ENCODE measurements at regions not wholly inside any gene's neighbourhood (a gene's known extent, or its start where the extent isn't known, plus 50 kb on each side); places are given as distances from the start of the nearest gene placed in this dataset.
A peak's percentile ranks its signal among the peaks of the same experiment; 100 is the strongest.

- 90 to 96% (median 95%) methylated on average over 21 to 28 of the region's 28 CpGs for WGBS, 5 donors
- H3K27me3 ChIP-seq: no peaks in the 10 kb centered on the region
- H3K27ac ChIP-seq: no peak overlapping the region
- no peak for DNase-seq
- H3K36me3 ChIP-seq: peaks cover 0 to 78% (median 46%) of the 10 kb centered on the region in 4 donors
- no peak for TF ChIP-seq EP300 (IDR thresholded peaks at IDR 0.05)
- TF ChIP-seq, protein P1, sequence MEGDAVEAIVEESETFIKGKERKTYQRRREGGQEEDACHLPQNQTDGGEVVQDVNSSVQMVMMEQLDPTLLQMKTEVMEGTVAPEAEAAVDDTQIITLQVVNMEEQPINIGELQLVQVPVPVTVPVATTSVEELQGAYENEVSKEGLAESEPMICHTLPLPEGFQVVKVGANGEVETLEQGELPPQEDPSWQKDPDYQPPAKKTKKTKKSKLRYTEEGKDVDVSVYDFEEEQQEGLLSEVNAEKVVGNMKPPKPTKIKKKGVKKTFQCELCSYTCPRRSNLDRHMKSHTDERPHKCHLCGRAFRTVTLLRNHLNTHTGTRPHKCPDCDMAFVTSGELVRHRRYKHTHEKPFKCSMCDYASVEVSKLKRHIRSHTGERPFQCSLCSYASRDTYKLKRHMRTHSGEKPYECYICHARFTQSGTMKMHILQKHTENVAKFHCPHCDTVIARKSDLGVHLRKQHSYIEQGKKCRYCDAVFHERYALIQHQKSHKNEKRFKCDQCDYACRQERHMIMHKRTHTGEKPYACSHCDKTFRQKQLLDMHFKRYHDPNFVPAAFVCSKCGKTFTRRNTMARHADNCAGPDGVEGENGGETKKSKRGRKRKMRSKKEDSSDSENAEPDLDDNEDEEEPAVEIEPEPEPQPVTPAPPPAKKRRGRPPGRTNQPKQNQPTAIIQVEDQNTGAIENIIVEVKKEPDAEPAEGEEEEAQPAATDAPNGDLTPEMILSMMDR (IDR thresholded peaks at IDR 0.05): no peak
- no peak for TF ChIP-seq POLR2A (IDR thresholded peaks at IDR 0.05)
- TF ChIP-seq POLR2AphosphoS5 (IDR thresholded peaks at IDR 0.05): no peak
- H3K9me3 ChIP-seq: no peaks in the 10 kb centered on the region
- intact Hi-C loops (cut with DNase I; ENCODE audit: low total_unique reads): no loop called here
- H3K4me3 ChIP-seq: no peak overlapping the region
- no peaks in the 10 kb centered on the region for H3K4me1 ChIP-seq
Observed at GRCh38 chr2:120984452-120985173, 248.9 kb downstream of the GLI2 start.

GRCh38 chr2:120985174-120985996, 249.7 kb downstream of the GLI2 start:
- H3K4me1 ChIP-seq: no peaks in the 10 kb centered on the region
- H3K36me3 ChIP-seq: peaks cover 0 to 81% (median 51%) of the 10 kb centered on the region in 4 donors
- 82 to 89% (median 88%) methylated on average over 8 to 12 of the region's 12 CpGs for WGBS, 5 donors
- no peaks in the 10 kb centered on the region for H3K27me3 ChIP-seq
- no peak overlapping the region for H3K27ac ChIP-seq
- H3K4me3 ChIP-seq: no peak overlapping the region
- DNase-seq: no peak
- no peak for TF ChIP-seq POLR2AphosphoS5 (IDR thresholded peaks at IDR 0.05)
- no peak for TF ChIP-seq POLR2A (IDR thresholded peaks at IDR 0.05)
- TF ChIP-seq, protein P1 (IDR thresholded peaks at IDR 0.05): no peak
- no peak for TF ChIP-seq EP300 (IDR thresholded peaks at IDR 0.05)
- no peaks in the 10 kb centered on the region for H3K9me3 ChIP-seq
- intact Hi-C loops (cut with DNase I; ENCODE audit: low total_unique reads): no loop called here

GRCh38 chr2:120985997-120986651, 250.5 kb downstream of the GLI2 start:
- Histone ChIP-seq H3K27ac (no peak overlapping the region), H3K9me3 (no peaks in the 10 kb centered on the region), H3K4me1 (no peaks in the 10 kb centered on the region), H3K27me3 (no peaks in the 10 kb centered on the region), H3K36me3 (peaks cover 0 to 81% (median 54%) of the 10 kb centered on the region in 4 donors), H3K4me3 (no peak overlapping the region)
- TF ChIP-seq EP300 (IDR thresholded peaks at IDR 0.05): no peak
- TF ChIP-seq POLR2A (IDR thresholded peaks at IDR 0.05): no peak
- no peak for TF ChIP-seq POLR2AphosphoS5 (IDR thresholded peaks at IDR 0.05)
- TF ChIP-seq, protein P1 (IDR thresholded peaks at IDR 0.05): no peak
- intact Hi-C loops (cut with DNase I; ENCODE audit: low total_unique reads): no loop called here
- WGBS, 5 donors: 92 to 95% (median 92%) methylated on average over 11 to 27 of the region's 27 CpGs
- DNase-seq: no peak

GRCh38 chr2:120986898-120987650, 251.4 kb downstream of the GLI2 start:
- Histone ChIP-seq H3K4me3 (no peak overlapping the region), H3K9me3 (no peaks in the 10 kb centered on the region), H3K4me1 (no peaks in the 10 kb centered on the region), H3K36me3 (peaks cover 0 to 81% (median 54%) of the 10 kb centered on the region in 4 donors), H3K27me3 (no peaks in the 10 kb centered on the region), H3K27ac (no peak overlapping the region)
- DNase-seq: peak in 1 of 2 donors; percentile 3
- intact Hi-C loops (cut with DNase I; ENCODE audit: low total_unique reads): no loop called here
- WGBS, 5 donors: 88 to 94% (median 92%) methylated on average over 5 to 9 of the region's 9 CpGs
- TF ChIP-seq, protein P1 (IDR thresholded peaks at IDR 0.05): no peak
- TF ChIP-seq EP300 (IDR thresholded peaks at IDR 0.05) (no peak), POLR2A (IDR thresholded peaks at IDR 0.05) (no peak), POLR2AphosphoS5 (IDR thresholded peaks at IDR 0.05) (no peak)

Data from stomach (tissue), 8 donors.